ENCODE measurements at regions not wholly inside any gene's neighbourhood (a gene's known extent, or its start where the extent isn't known, plus 50 kb on each side); places are given as distances from the start of the nearest gene placed in this dataset.

- H3K9ac ChIP-seq (ENCODE audit: low read depth, low read length) = no peak overlapping the region
- peaks cover 17% of the 10 kb centered on the region for H3K9me3 ChIP-seq (ENCODE audit: control insufficient read depth, insufficient read depth, low read length)
- H3K27ac ChIP-seq (ENCODE audit: low read depth, low read length) = no peak overlapping the region
- H3K4me1 ChIP-seq (ENCODE audit: control insufficient read depth, insufficient read depth, low read length) = no peaks in the 10 kb centered on the region
- no peaks in the 10 kb centered on the region for H3K27me3 ChIP-seq (ENCODE audit: control insufficient read depth, insufficient read depth, low read length)
- no peak overlapping the region for H3K4me3 ChIP-seq (ENCODE audit: low read depth, low read length)
- H3K36me3 ChIP-seq (ENCODE audit: control insufficient read depth, insufficient read depth, low read length) = no peaks in the 10 kb centered on the region
Observed at GRCh38 chr13:68107667-68108066, 877.5 kb upstream of the PCDH9 start.

GRCh38 chr13:68099631-68100030 is 869.5 kb upstream of the PCDH9 start:
- H3K4me1 ChIP-seq (ENCODE audit: control insufficient read depth, insufficient read depth, low read length) = no peaks in the 10 kb centered on the region
- H3K9ac ChIP-seq (ENCODE audit: low read depth, low read length) = no peak overlapping the region
- no peaks in the 10 kb centered on the region for H3K36me3 ChIP-seq (ENCODE audit: control insufficient read depth, insufficient read depth, low read length)
- H3K4me3 ChIP-seq (ENCODE audit: low read depth, low read length) = no peak overlapping the region
- H3K9me3 ChIP-seq (ENCODE audit: control insufficient read depth, insufficient read depth, low read length) = no peaks in the 10 kb centered on the region
- H3K27ac ChIP-seq (ENCODE audit: low read depth, low read length) = no peak overlapping the region
- H3K27me3 ChIP-seq (ENCODE audit: control insufficient read depth, insufficient read depth, low read length) = no peaks in the 10 kb centered on the region

GRCh38 chr13:68081061-68081460 is 850.9 kb upstream of the PCDH9 start:
- Histone ChIP-seq H3K9ac (ENCODE audit: low read depth, low read length) (no peak overlapping the region), H3K27ac (ENCODE audit: low read depth, low read length) (no peak overlapping the region), H3K9me3 (ENCODE audit: control insufficient read depth, insufficient read depth, low read length) (no peaks in the 10 kb centered on the region), H3K36me3 (ENCODE audit: control insufficient read depth, insufficient read depth, low read length) (no peaks in the 10 kb centered on the region), H3K27me3 (ENCODE audit: control insufficient read depth, insufficient read depth, low read length) (no peaks in the 10 kb centered on the region), H3K4me1 (ENCODE audit: control insufficient read depth, insufficient read depth, low read length) (no peaks in the 10 kb centered on the region), H3K4me3 (ENCODE audit: low read depth, low read length) (no peak overlapping the region)

DNA sequence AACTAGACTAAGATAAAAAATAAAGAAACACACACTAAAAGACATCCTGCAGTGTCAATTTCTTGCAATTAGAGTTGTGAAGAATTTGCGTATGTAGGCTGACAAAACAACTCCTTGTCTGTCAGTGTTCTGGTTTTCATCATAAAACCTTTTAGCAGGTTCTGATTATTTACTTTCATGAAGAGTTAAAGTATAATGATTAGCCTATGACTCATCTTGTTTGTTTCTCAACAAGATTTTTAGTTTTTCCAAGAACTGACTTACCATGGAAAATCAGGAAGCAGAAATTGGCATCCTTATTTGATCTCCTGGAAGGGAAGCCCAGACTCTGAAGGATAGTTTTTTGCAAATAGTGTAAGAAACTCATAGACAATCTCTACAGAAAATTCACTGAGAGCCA is 848.7 kb upstream of the PCDH9 start:
- no peaks in the 10 kb centered on the region for H3K27me3 ChIP-seq (ENCODE audit: control insufficient read depth, insufficient read depth, low read length)

DNA sequence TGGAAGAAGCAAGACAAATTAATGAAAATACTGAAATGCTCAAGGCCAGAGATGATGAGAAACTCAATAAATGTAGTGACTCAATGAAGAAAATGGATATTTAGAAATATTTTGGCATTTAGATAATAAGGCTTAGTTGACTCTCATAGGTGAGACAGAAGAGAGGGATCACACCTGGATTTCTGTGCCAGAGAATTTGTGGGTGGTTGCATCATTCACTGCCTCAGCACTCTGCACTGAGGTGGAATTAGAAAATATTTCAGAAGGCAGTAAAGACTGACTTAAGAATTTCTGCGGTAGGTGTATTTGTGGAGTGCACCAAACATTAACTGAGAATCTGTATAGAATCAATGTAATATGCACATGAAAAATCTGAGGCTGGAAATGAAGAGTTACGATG is 848.3 kb upstream of the PCDH9 start:
- Histone ChIP-seq H3K9ac (ENCODE audit: low read depth, low read length) (no peak overlapping the region), H3K4me1 (ENCODE audit: control insufficient read depth, insufficient read depth, low read length) (no peaks in the 10 kb centered on the region), H3K36me3 (ENCODE audit: control insufficient read depth, insufficient read depth, low read length) (no peaks in the 10 kb centered on the region), H3K27me3 (ENCODE audit: control insufficient read depth, insufficient read depth, low read length) (no peaks in the 10 kb centered on the region), H3K4me3 (ENCODE audit: low read depth, low read length) (no peak overlapping the region), H3K27ac (ENCODE audit: low read depth, low read length) (no peak overlapping the region), H3K9me3 (ENCODE audit: control insufficient read depth, insufficient read depth, low read length) (no peaks in the 10 kb centered on the region)

More for the DNA sequence above, 848.7 kb upstream of the PCDH9 start:
- Histone ChIP-seq H3K9me3 (ENCODE audit: control insufficient read depth, insufficient read depth, low read length) (no peaks in the 10 kb centered on the region), H3K9ac (ENCODE audit: low read depth, low read length) (no peak overlapping the region), H3K27ac (ENCODE audit: low read depth, low read length) (no peak overlapping the region), H3K4me1 (ENCODE audit: control insufficient read depth, insufficient read depth, low read length) (no peaks in the 10 kb centered on the region), H3K4me3 (ENCODE audit: low read depth, low read length) (no peak overlapping the region), H3K36me3 (ENCODE audit: control insufficient read depth, insufficient read depth, low read length) (no peaks in the 10 kb centered on the region)

DNA sequence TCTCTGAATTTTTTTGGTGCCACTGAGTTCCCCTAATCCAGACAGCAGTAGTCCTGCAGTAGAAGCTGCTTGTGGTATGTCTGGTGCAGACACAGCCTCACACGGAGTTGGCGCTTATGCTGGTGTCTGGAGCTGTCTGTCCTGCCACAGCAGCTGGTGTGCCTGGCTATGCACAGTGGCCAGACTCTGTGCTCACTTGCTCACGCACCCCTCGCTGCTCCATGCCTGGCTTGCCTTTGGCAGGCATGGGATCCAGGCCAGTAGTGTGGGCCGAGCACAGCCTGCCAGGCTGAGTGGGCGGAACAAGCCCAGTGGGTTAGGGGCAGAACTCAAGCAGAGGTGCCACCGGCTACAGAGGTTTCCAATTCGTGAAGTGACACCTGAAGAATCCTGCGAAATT is 845.9 kb upstream of the PCDH9 start:
- Histone ChIP-seq H3K27me3 (ENCODE audit: control insufficient read depth, insufficient read depth, low read length) (no peaks in the 10 kb centered on the region), H3K9me3 (ENCODE audit: control insufficient read depth, insufficient read depth, low read length) (no peaks in the 10 kb centered on the region), H3K27ac (ENCODE audit: low read depth, low read length) (no peak overlapping the region), H3K4me3 (ENCODE audit: low read depth, low read length) (no peak overlapping the region), H3K4me1 (ENCODE audit: control insufficient read depth, insufficient read depth, low read length) (no peaks in the 10 kb centered on the region), H3K9ac (ENCODE audit: low read depth, low read length) (no peak overlapping the region), H3K36me3 (ENCODE audit: control insufficient read depth, insufficient read depth, low read length) (no peaks in the 10 kb centered on the region)

- Histone ChIP-seq H3K9ac (ENCODE audit: low read depth, low read length) (no peak overlapping the region), H3K27me3 (ENCODE audit: control insufficient read depth, insufficient read depth, low read length) (no peaks in the 10 kb centered on the region), H3K9me3 (ENCODE audit: control insufficient read depth, insufficient read depth, low read length) (no peaks in the 10 kb centered on the region), H3K36me3 (ENCODE audit: control insufficient read depth, insufficient read depth, low read length) (no peaks in the 10 kb centered on the region), H3K4me1 (ENCODE audit: control insufficient read depth, insufficient read depth, low read length) (no peaks in the 10 kb centered on the region), H3K27ac (ENCODE audit: low read depth, low read length) (no peak overlapping the region), H3K4me3 (ENCODE audit: low read depth, low read length) (no peak overlapping the region)
Observed at GRCh38 chr13:68066879-68067513, 836.9 kb upstream of the PCDH9 start.

GRCh38 chr13:68064001-68064770 is 834.0 kb upstream of the PCDH9 start:
- no peaks in the 10 kb centered on the region for H3K27me3 ChIP-seq (ENCODE audit: control insufficient read depth, insufficient read depth, low read length)
- no peak overlapping the region for H3K27ac ChIP-seq (ENCODE audit: low read depth, low read length)
- no peaks in the 10 kb centered on the region for H3K9me3 ChIP-seq (ENCODE audit: control insufficient read depth, insufficient read depth, low read length)
- H3K9ac ChIP-seq (ENCODE audit: low read depth, low read length) = no peak overlapping the region
- H3K4me3 ChIP-seq (ENCODE audit: low read depth, low read length) = no peak overlapping the region
- no peaks in the 10 kb centered on the region for H3K36me3 ChIP-seq (ENCODE audit: control insufficient read depth, insufficient read depth, low read length)
- H3K4me1 ChIP-seq (ENCODE audit: control insufficient read depth, insufficient read depth, low read length) = no peaks in the 10 kb centered on the region

GRCh38 chr13:68063181-68063580 is 833.0 kb upstream of the PCDH9 start:
- H3K9me3 ChIP-seq (ENCODE audit: control insufficient read depth, insufficient read depth, low read length) = no peaks in the 10 kb centered on the region
- H3K4me1 ChIP-seq (ENCODE audit: control insufficient read depth, insufficient read depth, low read length) = no peaks in the 10 kb centered on the region
- no peak overlapping the region for H3K27ac ChIP-seq (ENCODE audit: low read depth, low read length)
- H3K27me3 ChIP-seq (ENCODE audit: control insufficient read depth, insufficient read depth, low read length) = no peaks in the 10 kb centered on the region
- H3K4me3 ChIP-seq (ENCODE audit: low read depth, low read length) = no peak overlapping the region
- no peaks in the 10 kb centered on the region for H3K36me3 ChIP-seq (ENCODE audit: control insufficient read depth, insufficient read depth, low read length)
- H3K9ac ChIP-seq (ENCODE audit: low read depth, low read length) = no peak overlapping the region

- no peaks in the 10 kb centered on the region for H3K4me1 ChIP-seq (ENCODE audit: control insufficient read depth, insufficient read depth, low read length)
- no peaks in the 10 kb centered on the region for H3K27me3 ChIP-seq (ENCODE audit: control insufficient read depth, insufficient read depth, low read length)
- no peak overlapping the region for H3K4me3 ChIP-seq (ENCODE audit: low read depth, low read length)
- peaks cover 17% of the 10 kb centered on the region for H3K9me3 ChIP-seq (ENCODE audit: control insufficient read depth, insufficient read depth, low read length)
- no peaks in the 10 kb centered on the region for H3K36me3 ChIP-seq (ENCODE audit: control insufficient read depth, insufficient read depth, low read length)
- H3K9ac ChIP-seq (ENCODE audit: low read depth, low read length) = no peak overlapping the region
- no peak overlapping the region for H3K27ac ChIP-seq (ENCODE audit: low read depth, low read length)
Observed at GRCh38 chr13:68057836-68058235, 827.7 kb upstream of the PCDH9 start.

DNA sequence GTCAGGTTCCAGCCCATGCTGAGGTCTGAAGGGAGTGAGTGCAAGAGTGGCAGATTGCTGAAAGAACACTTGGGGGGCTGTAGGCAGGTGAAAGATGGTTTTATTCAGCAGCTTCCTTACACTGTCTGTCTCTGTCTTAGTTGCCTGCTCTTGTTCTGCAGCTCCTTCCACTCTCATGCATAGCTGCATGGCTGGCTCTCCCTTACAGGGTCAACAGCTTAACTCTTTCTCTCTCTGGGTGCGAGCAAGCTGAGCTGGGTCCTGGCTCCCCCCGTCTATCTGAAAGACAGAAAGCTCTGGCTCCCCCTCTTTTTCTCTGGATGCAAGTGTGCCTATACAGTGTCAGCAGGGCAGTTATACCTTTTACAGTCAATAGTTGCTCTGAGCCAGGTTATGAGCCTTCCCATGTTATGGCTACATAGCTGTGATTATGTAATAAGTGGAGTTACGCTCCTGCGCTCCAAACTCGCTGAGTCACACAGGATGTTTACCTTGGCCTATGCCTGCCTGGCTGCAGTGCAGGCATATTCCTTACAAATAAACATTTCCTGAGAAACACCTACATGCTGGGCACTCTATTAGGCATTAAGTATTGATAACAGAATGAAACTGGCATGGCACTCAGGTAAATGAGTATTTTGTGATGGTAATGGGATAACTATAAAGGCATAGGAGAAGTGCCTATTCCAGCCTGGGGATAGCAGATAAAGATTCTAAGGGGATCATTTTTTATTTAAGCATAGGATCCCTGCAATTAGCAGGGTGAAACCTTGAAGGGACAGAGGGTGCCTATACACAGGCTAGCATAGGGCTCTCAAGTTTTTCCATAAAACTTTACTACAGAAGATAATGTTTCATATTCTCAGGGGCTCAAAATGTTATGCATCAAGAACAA is 826.9 kb upstream of the PCDH9 start:
- no peak overlapping the region for H3K27ac ChIP-seq (ENCODE audit: low read depth, low read length)
- H3K36me3 ChIP-seq (ENCODE audit: control insufficient read depth, insufficient read depth, low read length) = no peaks in the 10 kb centered on the region
- H3K9me3 ChIP-seq (ENCODE audit: control insufficient read depth, insufficient read depth, low read length) = peaks cover 17% of the 10 kb centered on the region
- no peaks in the 10 kb centered on the region for H3K27me3 ChIP-seq (ENCODE audit: control insufficient read depth, insufficient read depth, low read length)
- H3K9ac ChIP-seq (ENCODE audit: low read depth, low read length) = no peak overlapping the region
- no peaks in the 10 kb centered on the region for H3K4me1 ChIP-seq (ENCODE audit: control insufficient read depth, insufficient read depth, low read length)
- no peak overlapping the region for H3K4me3 ChIP-seq (ENCODE audit: low read depth, low read length)

All from HUES48 (cell line).